ENCODE measurements at regions not wholly inside any gene's neighbourhood (a gene's known extent, or its start where the extent isn't known, plus 50 kb on each side); places are given as distances from the start of the nearest gene placed in this dataset.
"Not testable (repeated sequence)": the region's sequence is repeated elsewhere in the genome, so short reads cannot be mapped to it uniquely, and the experiment has no call there.

DNA sequence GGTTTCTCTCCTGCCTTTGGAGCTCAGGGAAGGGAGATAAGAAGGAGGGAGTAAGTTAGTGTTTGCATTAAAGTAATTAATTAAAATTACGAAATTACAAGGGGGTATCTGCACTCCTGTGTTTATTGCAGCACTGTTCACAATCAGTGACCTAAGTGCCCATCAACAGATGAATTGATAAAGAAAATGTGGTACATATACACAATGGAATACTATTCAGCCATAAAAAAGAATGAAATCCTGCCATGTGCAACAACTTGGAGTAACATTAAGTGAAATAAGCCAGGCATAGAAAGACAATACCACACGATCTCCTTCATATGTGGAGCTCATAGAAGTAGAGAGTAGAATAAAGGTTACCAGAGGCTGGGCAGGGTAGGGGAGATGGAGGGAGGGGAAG, 202.0 kb downstream of the SHQ1 start (continued):
- no peak for TF ChIP-seq RNF2 (IDR thresholded peaks at IDR 0.05; ENCODE audit: borderline replicate concordance, low read depth, low read length, missing control alignments, poor library complexity, severe bottlenecking)
- no peak for TF ChIP-seq EGR1 (IDR thresholded peaks at IDR 0.05; ENCODE audit: borderline replicate concordance, low read depth, low read length)

DNA sequence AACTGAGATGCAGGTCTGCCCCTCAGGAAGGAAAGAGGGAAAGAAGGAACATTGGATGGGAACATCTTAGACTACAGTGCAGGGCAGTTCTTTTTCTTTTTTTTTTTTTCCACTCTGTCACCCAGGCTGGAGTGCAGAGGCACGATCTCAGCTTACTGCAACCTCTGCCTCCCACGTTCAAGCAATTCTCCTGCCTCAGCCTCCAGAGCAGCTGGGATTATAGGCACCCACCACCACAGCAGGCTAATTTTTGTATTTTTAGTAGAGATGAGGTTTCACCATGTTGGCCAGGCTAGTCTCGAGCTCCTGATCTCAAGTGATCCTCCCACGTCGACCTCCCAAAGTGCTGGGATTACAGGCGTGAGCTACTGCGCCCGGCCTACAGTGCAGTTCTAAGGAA, 204.6 kb downstream of the SHQ1 start:
- H3K18ac ChIP-seq (ENCODE audit: extremely low read depth, low read length); H3K4ac ChIP-seq (replicated peaks; ENCODE audit: insufficient read length, low read depth, low read length); H3K23ac ChIP-seq (ENCODE audit: insufficient read length); H2BK5ac ChIP-seq (ENCODE audit: low read depth, low read length); H2BK120ac ChIP-seq (replicated peaks; ENCODE audit: low read depth, low read length); H3K14ac ChIP-seq (ENCODE audit: insufficient read length); H2AFZ ChIP-seq (ENCODE audit: low read length); H3K79me1 ChIP-seq (ENCODE audit: low read depth, low read length); H3K4me3 ChIP-seq (ENCODE audit: extremely low read depth in 1 of 4, insufficient read depth in 2 of 4, low read depth in 3 of 4, low read length in 4 of 4); H4K8ac ChIP-seq (ENCODE audit: extremely low read depth, insufficient read depth, low read length); H4K5ac ChIP-seq (ENCODE audit: insufficient read length, low read depth, low read length); H3K9me3 ChIP-seq (ENCODE audit: insufficient read depth in 2 of 2, low read depth in 1 of 2, low read length in 1 of 2); POLR2A ChIA-PET (ENCODE audit: partially characterized antibody); H3K9ac ChIP-seq (replicated peaks in 1 of 4; ENCODE audit: extremely low read depth in 1 of 4, low read depth in 3 of 4, low read length in 3 of 4); H3K27me3 ChIP-seq (replicated peaks in 1 of 4; ENCODE audit: control insufficient read depth in 3 of 4, extremely low read depth in 1 of 4, insufficient read depth in 3 of 4, low read length in 3 of 4); H3K4me2 ChIP-seq (ENCODE audit: insufficient read depth in 1 of 2, low read depth in 2 of 2, low read length in 2 of 2); H3K4me1 ChIP-seq (replicated peaks in 1 of 4; ENCODE audit: control insufficient read depth in 3 of 4, insufficient read depth in 4 of 4, low read length in 3 of 4); H3K56ac ChIP-seq (replicated peaks; ENCODE audit: insufficient read length, low read depth, low read length); H2BK20ac ChIP-seq (ENCODE audit: low read length); H2BK15ac ChIP-seq (ENCODE audit: low read length); H3K36me3 ChIP-seq (ENCODE audit: control insufficient read depth in 2 of 4, insufficient read depth in 4 of 4, low read length in 3 of 4); H3K23me2 ChIP-seq (ENCODE audit: low read depth, low read length); FAIRE-seq; H2AK5ac ChIP-seq (ENCODE audit: low read depth, low read length); H4K91ac ChIP-seq (replicated peaks; ENCODE audit: insufficient read length, low read length); H4K20me1 ChIP-seq (replicated peaks in 1 of 2; ENCODE audit: control insufficient read depth in 1 of 2, insufficient read depth in 2 of 2, low read length in 2 of 2); DNase-seq (ENCODE audit: low read depth in 1 of 2, low spot score in 2 of 2); H2BK12ac ChIP-seq (ENCODE audit: low read depth, low read length); H3K27ac ChIP-seq (ENCODE audit: low read depth, low read length); H3K79me2 ChIP-seq (ENCODE audit: control insufficient read depth in 1 of 2, insufficient read depth in 2 of 2, low read length in 2 of 2): not testable (repeated sequence)
- CTCF ChIA-PET (ENCODE audit: partially characterized antibody) = interaction anchor here (2.5 to 3.0 kb wide), 2 partner anchors 12 to 23 kb away, joined by 9 to 12 read pairs; no protein-coding TSS in a partner anchor
- WGBS, 2 experiments (ENCODE audit: extremely low coverage in 1 of 2, insufficient coverage in 1 of 2, insufficient read length in 1 of 2, insufficient replicate concordance in 2 of 2, low coverage in 1 of 2, low lambda C conversion rate in 2 of 2, missing lambda C conversion rate in 1 of 2) = 96% methylated on average over 8 of the region's 8 CpGs; no CpG with 5 or more reads in 1 of the 2 experiments

Data from H1 (cell line).